ENCODE measurements at regions not wholly inside any gene's neighbourhood (a gene's known extent, or its start where the extent isn't known, plus 50 kb on each side); places are given as distances from the start of the nearest gene placed in this dataset.

DNA sequence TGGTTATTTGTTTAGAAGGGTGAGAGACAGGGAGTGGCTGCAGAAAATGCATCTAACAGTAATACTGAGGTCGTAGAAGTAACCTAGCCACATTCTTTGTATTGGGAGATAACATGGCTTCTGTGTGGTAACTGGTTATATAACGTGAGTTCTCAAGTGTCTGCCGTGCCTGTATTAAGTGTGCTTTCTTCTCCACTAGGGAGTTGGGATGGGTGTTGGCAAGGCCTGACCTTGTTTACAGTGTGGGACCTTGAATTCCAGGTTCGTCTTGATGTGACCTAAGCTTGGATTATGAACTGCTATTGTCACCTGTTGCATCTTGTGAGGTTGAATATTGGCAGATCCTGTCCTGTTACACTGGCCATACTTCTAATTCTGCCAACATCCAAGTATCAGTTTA is 145.3 kb upstream of the NAMPT start:
- TF ChIP-seq CTCF (IDR thresholded peaks at IDR 0.05) (no peak), EZH2 (IDR thresholded peaks at IDR 0.05; ENCODE audit: borderline replicate concordance, insufficient read depth, low read depth, low read length, poor library complexity, severe bottlenecking) (no peak)
